ENCODE measurements at regions not wholly inside any gene's neighbourhood (a gene's known extent, or its start where the extent isn't known, plus 50 kb on each side); places are given as distances from the start of the nearest gene placed in this dataset.

- H2BK20ac ChIP-seq (ENCODE audit: low read depth, low read length, poor library complexity, severe bottlenecking): no peak overlapping the region
- no peak overlapping the region for H3K27ac Mint-ChIP-seq
- H3K23ac ChIP-seq (ENCODE audit: insufficient read length, low read depth, low read length): no peak overlapping the region
- no peak overlapping the region for H3K56ac ChIP-seq (ENCODE audit: insufficient read length, low read depth, low read length)
- no peak overlapping the region for H2AFZ ChIP-seq (ENCODE audit: low read length)
- no peak for DNase-seq
- no peak overlapping the region for H2AK5ac ChIP-seq (ENCODE audit: insufficient read length, low read length)
- H3K36me3 Mint-ChIP-seq (ENCODE audit: insufficient read depth in 1 of 3, low read depth in 3 of 3): peaks cover 0 to 2% (median 0%) of the 10 kb centered on the region in 3 experiments; a peak in 2 of 7 replicates
- no peaks in the 10 kb centered on the region for H4K20me1 ChIP-seq (ENCODE audit: control insufficient read depth, insufficient read depth, insufficient read length)
- H3K9me3 ChIP-seq (ENCODE audit: control insufficient read depth, low read depth, low read length): no peaks in the 10 kb centered on the region
- H3T11ph ChIP-seq (ENCODE audit: low read length): no peak overlapping the region
- no peaks in the 10 kb centered on the region; a peak in 1 of 5 replicates for H3K9me3 Mint-ChIP-seq
- H4K91ac ChIP-seq (ENCODE audit: insufficient read length, low read depth, low read length): no peak overlapping the region
- H3K4me1 Mint-ChIP-seq: peaks cover 12 to 27% of the 10 kb centered on the region in 2 experiments
- no peak overlapping the region for H3K4me2 ChIP-seq (ENCODE audit: insufficient read depth, insufficient read length, low read length)
- peaks cover 10% of the 10 kb centered on the region for H3K27me3 Mint-ChIP-seq (ENCODE audit: low read depth)
- no peak overlapping the region for H2BK12ac ChIP-seq (ENCODE audit: insufficient read length, low read depth, low read length)
- H3K27ac ChIP-seq (ENCODE audit: insufficient read length, low read depth, low read length): no peak overlapping the region
- no peak overlapping the region for H3K18ac ChIP-seq (ENCODE audit: insufficient read length, low read depth, low read length)
- H3K79me2 ChIP-seq (ENCODE audit: insufficient read depth, low read length): no peaks in the 10 kb centered on the region
- no peak overlapping the region for H3K4me3 Mint-ChIP-seq
- no peak overlapping the region for H4K8ac ChIP-seq (replicated peaks; ENCODE audit: insufficient read length, low read depth, low read length)
- H3K23me2 ChIP-seq (ENCODE audit: insufficient read length, low read depth, low read length, poor library complexity, severe bottlenecking): no peaks in the 10 kb centered on the region
- H3K14ac ChIP-seq (ENCODE audit: insufficient read depth, low read length): no peak overlapping the region
- no peaks in the 10 kb centered on the region for H3K79me1 ChIP-seq (ENCODE audit: insufficient read depth, low read depth, low read length, poor library complexity, severe bottlenecking)
- no peak overlapping the region for H2BK15ac ChIP-seq (ENCODE audit: low read depth, low read length)
- H4K5ac ChIP-seq (ENCODE audit: insufficient read length, low read depth, low read length): no peak overlapping the region
- H3K4me1 ChIP-seq (ENCODE audit: insufficient read depth, low read length): no peaks in the 10 kb centered on the region; the same call in 1 of the 2 replicates
- H2BK120ac ChIP-seq (ENCODE audit: low read depth, low read length, poor library complexity, severe bottlenecking): no peak overlapping the region
- H3K4ac ChIP-seq (ENCODE audit: low read depth, low read length): no peak overlapping the region
- no peak overlapping the region for H3K9ac ChIP-seq (ENCODE audit: extremely low read depth, insufficient read length, low read length)
- no peaks in the 10 kb centered on the region for H3K27me3 ChIP-seq (ENCODE audit: insufficient read depth, low read length)
- no peak for TF ChIP-seq CTCF (conservative IDR thresholded peaks at IDR 0.05)
- no peak overlapping the region for H2BK5ac ChIP-seq (ENCODE audit: insufficient read length, low read length)
These were observed 469.8 kb upstream of the CPEB2 start for GRCh38 chr4:14532436-14532835.

All from H9 (cell line).